NCI-H446 treated with DMSO at 0.1 percent for 48 hours (cell line): ENCODE measurements at regions not wholly inside any gene's neighbourhood (a gene's known extent, or its start where the extent isn't known, plus 50 kb on each side); places are given as distances from the start of the nearest gene placed in this dataset.

Experiments used
- DNase-seq: peaks from one replicate; lab custom pipeline; 2025; lab: John Stamatoyannopoulos, UW

DNA sequence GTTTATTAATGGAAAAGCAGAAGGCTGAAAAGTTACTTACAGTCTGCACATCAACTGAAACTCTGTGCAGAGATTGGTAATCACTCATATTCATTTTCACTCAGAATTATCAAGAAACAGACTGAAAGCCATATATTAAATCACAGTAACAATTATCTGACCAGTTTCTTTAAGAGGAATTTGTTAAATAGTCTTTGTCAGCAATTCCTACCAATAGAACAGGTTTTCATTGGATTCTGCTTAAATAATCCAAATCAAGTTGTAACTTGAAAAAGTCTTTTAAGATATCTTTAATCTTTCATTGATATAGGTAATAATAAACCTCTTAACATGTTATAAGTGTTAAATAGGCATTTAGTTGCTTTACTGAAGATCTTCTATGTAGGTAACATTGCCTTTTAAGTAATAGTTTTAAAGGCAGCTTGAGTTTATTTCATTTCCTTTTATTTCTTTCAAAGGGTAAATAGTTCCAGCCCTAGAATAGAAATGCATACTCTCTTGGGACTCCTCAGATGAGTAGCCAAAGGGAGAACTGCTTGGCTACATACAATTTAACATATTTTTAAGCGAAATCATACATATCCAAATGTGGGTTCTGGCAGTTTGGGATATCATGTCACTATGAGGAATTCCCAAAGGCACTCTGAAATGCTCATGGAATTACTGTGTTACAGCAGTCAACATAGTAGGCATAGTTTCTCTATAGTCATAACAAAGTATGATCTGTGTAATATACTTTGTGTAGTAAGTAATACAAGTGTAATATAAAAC is 326.0 kb upstream of the SPRY2 start:
- no peak for DNase-seq

GRCh38 chr13:80665792-80666333 is 324.9 kb upstream of the SPRY2 start:
- no peak for DNase-seq

- no peak for DNase-seq
Measured at GRCh38 chr13:80664950-80665349, 324.0 kb upstream of the SPRY2 start.

- no peak for DNase-seq
Measured at GRCh38 chr13:80663788-80664187, 322.9 kb upstream of the SPRY2 start.

- no peak for DNase-seq
Measured at GRCh38 chr13:80658705-80659104, 317.8 kb upstream of the SPRY2 start.

GRCh38 chr13:80656512-80656904 is 315.6 kb upstream of the SPRY2 start:
- no peak for DNase-seq

DNA sequence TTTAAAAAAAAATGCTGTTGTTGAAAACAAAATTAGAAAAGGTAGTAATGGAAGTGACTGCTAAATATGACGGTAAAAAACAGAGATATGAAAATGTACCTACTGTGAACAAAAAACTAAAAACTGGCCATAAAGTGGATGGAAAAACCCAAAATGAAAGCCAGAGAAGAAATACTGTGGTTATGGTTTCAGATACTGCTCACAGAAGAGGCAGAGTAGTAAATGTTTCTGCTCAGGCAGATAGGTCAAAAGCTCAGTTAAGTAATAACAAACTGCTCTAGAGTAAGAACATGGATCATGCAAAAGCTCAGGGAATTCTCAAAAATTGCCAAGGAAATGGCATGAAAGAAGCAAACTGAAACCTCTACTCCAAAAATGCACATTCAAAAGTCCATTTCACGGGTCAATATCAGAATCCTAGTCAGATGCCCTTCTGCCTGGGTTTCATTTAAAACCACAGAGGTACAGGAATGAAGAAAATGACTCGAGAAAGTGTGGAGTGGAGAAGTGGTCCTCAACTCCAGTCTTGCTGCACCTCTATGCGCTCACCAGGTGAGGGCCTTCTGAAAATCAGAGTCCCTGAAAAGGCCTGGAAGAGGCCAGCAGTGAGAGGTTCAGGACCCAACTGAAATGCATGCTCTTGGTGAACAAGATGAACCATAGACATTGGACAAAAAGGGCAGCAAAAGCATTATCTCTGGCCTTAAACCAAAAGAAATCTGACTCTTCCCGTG is 315.0 kb upstream of the SPRY2 start:
- no peak for DNase-seq

DNA sequence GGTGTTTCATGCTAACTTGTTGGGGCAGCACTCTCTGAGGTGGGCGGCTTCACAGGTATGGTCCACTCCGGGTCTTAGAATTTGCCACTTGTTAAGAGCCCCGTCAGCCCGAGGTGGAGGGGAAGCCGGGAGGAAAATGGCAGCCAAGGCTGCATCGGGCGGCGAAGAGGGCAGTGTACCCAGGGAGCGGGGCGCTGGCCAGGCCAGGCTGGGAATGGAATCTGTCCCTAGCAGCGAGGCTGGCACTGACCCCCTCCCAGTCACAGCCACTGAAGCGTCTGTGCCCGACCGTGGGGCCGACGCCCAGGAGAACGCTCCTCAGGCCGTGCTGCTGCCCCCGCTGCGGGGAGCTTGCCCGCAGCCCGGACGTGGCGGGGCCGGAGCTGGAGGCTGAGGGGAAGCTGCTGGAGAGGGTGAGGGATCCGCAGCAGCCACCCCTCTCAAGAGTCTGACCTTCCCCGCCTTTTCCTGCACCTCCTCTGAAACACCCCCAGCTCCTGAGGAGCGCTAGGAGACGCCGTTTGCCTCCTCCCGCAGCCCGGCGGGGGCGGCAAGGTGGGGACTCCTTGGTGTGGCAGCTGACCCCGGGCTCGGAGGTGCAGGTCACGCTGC is 313.8 kb upstream of the SPRY2 start:
- no peak for DNase-seq

GRCh38 chr13:80649274-80649673 is 308.3 kb upstream of the SPRY2 start:
- no peak for DNase-seq

DNA sequence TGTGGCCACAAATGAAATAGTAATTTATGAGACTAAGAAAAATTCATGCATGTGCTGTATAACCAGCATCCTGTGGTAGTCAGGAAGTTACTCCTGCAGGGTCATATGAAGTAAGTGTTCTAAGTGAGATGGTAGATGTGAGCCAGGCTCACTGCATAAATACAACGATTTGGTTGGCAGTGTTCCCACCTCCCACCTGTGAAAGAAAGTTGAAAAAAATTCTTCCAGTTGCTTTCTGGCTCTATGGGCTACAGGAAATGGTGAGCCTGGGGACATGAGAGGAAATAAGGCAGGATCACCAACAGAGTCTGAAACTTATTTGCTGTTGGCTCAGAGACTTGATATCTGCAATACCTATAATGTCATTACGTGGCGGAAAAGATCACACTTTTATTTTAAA is 301.7 kb upstream of the SPRY2 start:
- DNase-seq = no peak

DNA sequence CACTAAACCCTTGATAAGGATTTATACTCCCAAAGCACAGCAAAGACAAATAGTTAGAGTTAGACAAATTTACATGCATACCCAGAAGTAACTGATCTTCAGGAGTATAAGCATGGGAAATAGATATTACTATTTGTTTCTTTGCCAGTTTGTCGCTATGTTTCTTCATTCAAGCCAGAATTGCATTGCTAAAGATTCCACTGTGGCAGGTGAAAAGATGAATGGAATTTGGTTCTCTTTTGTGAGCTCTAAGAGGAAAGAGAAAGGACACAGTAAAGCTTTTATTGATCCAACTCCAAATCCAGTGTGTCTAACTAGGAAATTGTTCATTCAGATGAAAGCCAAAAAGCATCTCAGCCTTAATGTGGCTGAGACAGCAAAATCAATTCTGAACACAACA is 292.3 kb upstream of the SPRY2 start:
- no peak for DNase-seq

DNA sequence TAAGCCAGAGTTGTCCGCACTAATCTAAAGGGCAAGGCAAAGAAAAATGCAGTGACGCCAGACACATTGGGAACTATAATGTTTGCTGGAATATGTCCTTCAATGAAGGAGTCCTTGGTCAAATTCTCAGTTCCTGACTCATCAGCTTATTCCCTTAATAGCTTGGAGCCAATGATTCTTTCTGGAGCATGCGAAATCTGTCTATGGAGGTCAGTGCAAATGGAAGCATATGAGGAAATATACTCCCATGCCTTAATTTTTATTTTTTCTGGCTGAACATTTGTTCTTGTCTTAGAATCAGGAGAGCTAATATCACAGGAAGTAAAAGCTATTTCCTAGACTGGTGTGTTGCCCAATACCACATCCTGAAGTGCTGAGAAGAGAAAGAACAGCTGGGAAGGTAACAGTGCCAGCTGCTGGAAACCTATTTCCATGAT is 289.8 kb upstream of the SPRY2 start:
- DNase-seq = no peak

DNA sequence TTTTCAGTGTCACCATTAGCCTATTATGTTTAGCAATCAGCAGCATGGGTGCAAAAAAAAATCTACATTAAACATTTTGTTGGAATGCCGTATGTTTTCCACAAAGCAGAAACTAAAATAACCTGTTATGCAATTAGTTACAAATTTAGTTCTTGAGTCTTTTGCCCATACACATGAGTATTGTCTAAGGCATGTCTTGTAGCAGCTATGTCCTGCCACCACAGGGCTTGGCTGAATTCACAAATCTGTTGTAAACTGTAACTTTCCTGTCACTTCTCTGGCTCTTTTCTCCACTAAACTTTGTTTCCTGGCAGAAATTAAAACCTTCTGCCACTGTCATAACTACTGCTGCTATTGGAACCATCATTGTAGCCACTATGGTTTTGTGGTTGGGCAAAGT is 277.9 kb upstream of the SPRY2 start:
- no peak for DNase-seq

DNA sequence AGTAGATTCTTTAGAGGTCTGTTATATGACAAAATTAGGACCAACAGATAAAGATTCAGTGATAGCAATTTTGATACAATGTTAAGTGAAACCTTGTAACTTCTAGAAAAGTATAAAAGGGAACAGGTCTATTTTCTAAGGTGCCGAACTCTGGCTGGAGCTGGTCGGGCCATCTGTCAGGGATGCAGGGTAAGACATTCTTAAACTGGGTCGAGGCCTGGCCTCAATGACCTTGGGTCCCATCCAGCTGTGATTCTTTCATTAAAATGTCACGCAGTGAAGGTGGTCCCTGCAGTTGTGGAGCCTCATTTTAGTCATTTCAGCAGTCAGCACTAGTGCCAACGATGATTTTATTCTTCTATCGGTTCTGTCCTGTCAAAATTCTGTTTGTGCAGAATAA is 271.9 kb upstream of the SPRY2 start:
- DNase-seq = no peak

DNA sequence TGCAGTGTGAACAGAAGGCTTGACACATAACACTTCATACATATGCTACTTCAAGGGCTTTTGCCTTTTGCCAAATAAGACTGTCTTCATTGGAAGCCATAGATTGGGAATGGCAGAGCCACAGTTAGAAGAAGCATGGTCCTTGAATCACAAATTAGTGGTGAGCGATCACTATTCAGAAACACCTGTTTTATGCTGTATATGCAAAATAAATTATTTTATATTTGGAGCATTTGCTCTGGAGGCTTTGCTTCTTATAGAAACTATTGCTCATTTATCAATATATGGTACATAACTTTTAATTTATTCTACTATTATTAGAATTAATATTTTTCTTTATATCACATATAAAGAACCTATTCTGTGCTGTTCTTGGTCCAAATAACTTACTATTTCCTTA is 270.4 kb upstream of the SPRY2 start:
- DNase-seq = no peak

DNA sequence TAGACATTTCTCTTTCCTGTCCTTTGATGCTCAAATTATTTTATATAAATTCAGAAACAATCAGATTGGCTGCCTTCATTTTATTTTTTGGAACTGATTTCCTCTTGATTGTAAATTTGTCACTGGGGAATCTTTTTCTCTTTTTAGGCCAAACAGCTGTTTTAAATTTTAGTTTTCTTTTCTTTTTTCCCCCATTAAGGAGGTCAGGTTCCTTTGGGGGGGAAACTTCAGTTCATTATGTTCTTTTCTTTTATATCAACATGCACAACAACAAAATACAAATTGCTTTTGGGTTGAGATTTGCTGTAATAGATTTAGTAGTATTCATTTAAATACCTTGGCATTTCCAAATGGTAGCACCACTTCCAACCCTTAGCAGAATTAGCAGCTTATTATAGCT is 264.8 kb upstream of the SPRY2 start:
- DNase-seq = no peak

DNA sequence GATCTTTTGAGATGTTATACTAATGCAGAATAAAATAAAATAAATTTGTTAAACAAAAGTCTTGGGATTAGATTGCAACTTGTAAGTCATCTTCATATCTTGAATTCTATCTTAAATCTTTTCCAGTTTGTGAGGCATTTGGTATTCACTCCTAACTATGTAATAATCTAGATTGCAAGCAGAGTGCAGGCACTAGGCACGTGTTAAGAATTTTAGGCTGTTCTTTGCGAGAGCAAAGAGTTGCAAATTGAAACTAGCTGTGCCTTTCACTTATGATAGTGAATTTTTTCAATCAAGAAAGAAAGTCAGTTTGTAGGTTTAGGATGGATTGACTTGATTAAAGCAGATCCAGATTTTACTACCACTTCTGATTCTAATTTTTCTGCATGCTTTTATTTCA is 264.1 kb upstream of the SPRY2 start:
- DNase-seq = no peak

GRCh38 chr13:80604098-80604497 is 263.2 kb upstream of the SPRY2 start:
- DNase-seq = no peak

- DNase-seq = no peak
Measured at GRCh38 chr13:80603351-80603750, 262.4 kb upstream of the SPRY2 start.

- no peak for DNase-seq
Measured at GRCh38 chr13:80599765-80600164, 258.8 kb upstream of the SPRY2 start.

- no peak for DNase-seq
Measured at GRCh38 chr13:80598189-80598588, 257.3 kb upstream of the SPRY2 start.

- no peak for DNase-seq
Measured at GRCh38 chr13:80591976-80592740, 251.2 kb upstream of the SPRY2 start.
